GM12878 (cell line): ENCODE measurements at regions not wholly inside any gene's neighbourhood (a gene's known extent, or its start where the extent isn't known, plus 50 kb on each side); places are given as distances from the start of the nearest gene placed in this dataset.

ENCODE experiments used
- CEBPB ChIP-seq, 2 experiments: fragments of 150-350 bp in 1 of 2; IDR thresholded peaks; 2 replicates each; pipeline ENCODE4 v1.6.1; 2012 to 2014; ENCODE audit warnings: low read depth in 2 of 2, low read length in 2 of 2, borderline replicate concordance in 1 of 2, inconsistent platforms in 1 of 2
- KAT2A ChIP-seq: conservative IDR thresholded peaks from 2 replicates; pipeline ENCODE4 v1.6.1; 2011; ENCODE audit warnings: low read depth, low read length; ENCODE audit not compliant: control insufficient read depth
- RFX5 ChIP-seq: IDR thresholded peaks from 2 replicates; pipeline ENCODE4 v1.6.1; 2011; ENCODE audit warnings: low read depth, low read length, improper control_type of control experiment
- RUNX3 ChIP-seq: IDR thresholded peaks from 2 replicates; pipeline ENCODE4 v1.6.1; 2012; ENCODE audit warnings: low read length, inconsistent platforms
- SMC3 ChIP-seq: IDR thresholded peaks from 2 replicates; pipeline ENCODE4 v1.6.1; 2011; ENCODE audit warnings: low read length, improper control_type of control experiment, borderline replicate concordance
- ZNF274 ChIP-seq: IDR thresholded peaks from one replicate; pipeline ENCODE4 v1.8.0; 2011; ENCODE audit not compliant: insufficient read length, insufficient read depth
- TF ChIP-seq, protein P1 (sequence below), 3 experiments: IDR thresholded peaks in 2 of 3; conservative IDR thresholded peaks in 1 of 3; 2 replicates each; pipeline ENCODE4 v1.5.1; 2011; ENCODE audit warnings: low read depth in 3 of 3, low read length in 3 of 3, mild to moderate bottlenecking in 3 of 3, control low read depth in 2 of 3, moderate library complexity in 2 of 3, inconsistent platforms in 1 of 3, mixed read lengths in 1 of 3; ENCODE audit not compliant: control insufficient read depth in 2 of 3, insufficient read depth in 1 of 3; ENCODE audit errors: extremely low read depth in 1 of 3

DNA sequence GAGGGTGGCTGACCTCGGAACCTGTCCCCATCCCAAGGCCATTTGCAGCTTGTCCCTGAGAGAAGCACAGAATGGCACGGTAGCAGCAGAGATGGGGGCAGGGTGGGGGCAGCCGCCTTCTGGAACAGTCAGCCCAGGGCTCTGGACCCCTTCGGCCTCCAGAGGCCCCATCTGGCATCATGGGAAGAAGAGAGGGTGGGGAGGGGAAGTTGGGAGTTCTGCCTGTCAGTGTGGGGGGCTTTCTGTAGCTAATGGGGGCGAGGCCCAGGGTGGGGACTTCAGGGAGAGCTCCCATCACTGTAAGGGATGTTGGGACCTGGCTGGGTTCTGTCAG, 62.9 kb upstream of the ADRA2C start:
- TF ChIP-seq, protein P1, sequence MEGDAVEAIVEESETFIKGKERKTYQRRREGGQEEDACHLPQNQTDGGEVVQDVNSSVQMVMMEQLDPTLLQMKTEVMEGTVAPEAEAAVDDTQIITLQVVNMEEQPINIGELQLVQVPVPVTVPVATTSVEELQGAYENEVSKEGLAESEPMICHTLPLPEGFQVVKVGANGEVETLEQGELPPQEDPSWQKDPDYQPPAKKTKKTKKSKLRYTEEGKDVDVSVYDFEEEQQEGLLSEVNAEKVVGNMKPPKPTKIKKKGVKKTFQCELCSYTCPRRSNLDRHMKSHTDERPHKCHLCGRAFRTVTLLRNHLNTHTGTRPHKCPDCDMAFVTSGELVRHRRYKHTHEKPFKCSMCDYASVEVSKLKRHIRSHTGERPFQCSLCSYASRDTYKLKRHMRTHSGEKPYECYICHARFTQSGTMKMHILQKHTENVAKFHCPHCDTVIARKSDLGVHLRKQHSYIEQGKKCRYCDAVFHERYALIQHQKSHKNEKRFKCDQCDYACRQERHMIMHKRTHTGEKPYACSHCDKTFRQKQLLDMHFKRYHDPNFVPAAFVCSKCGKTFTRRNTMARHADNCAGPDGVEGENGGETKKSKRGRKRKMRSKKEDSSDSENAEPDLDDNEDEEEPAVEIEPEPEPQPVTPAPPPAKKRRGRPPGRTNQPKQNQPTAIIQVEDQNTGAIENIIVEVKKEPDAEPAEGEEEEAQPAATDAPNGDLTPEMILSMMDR (IDR thresholded peaks at IDR 0.05 in 2 of 3, conservative IDR thresholded peaks at IDR 0.05 in 1 of 3; ENCODE audit: control insufficient read depth in 2 of 3, extremely low read depth in 1 of 3, insufficient read depth in 1 of 3, low read depth in 3 of 3, low read length in 3 of 3): no peak
- no peak for TF ChIP-seq SMC3
- TF ChIP-seq RUNX3: no peak
- no peak for TF ChIP-seq KAT2A
- no peak for TF ChIP-seq CEBPB (IDR thresholded peaks at IDR 0.05; ENCODE audit: borderline replicate concordance in 1 of 2, low read depth in 2 of 2, low read length in 2 of 2)
- no peak for TF ChIP-seq ZNF274
- no peak for TF ChIP-seq RFX5
